Effector memory CD4-positive, alpha-beta T cell (primary cell): ENCODE measurements at regions not wholly inside any gene's neighbourhood (a gene's known extent, or its start where the extent isn't known, plus 50 kb on each side); places are given as distances from the start of the nearest gene placed in this dataset.

Experiments used
- DNase-seq, 3 donors: peaks; one replicate each; pipeline ENCODE4 v3.0.0-alpha.2; 2020
- H3K27ac ChIP-seq: 2 replicates; pipeline ENCODE4 v1.7.0; 2013; ENCODE audit warnings: mild to moderate bottlenecking, low read length, moderate library complexity; ENCODE audit not compliant: insufficient read depth, poor library complexity, severe bottlenecking
- H3K27me3 ChIP-seq: replicated peaks from 2 replicates; pipeline ENCODE4 v1.7.0; 2013; ENCODE audit warnings: mild to moderate bottlenecking, low read length; ENCODE audit not compliant: insufficient read depth, control insufficient read depth, poor library complexity, severe bottlenecking
- H3K36me3 ChIP-seq: 2 replicates; pipeline ENCODE4 v1.7.0; 2013; ENCODE audit warnings: mild to moderate bottlenecking, low read length, moderate library complexity; ENCODE audit not compliant: control insufficient read depth, insufficient read depth
- H3K4me1 ChIP-seq: 2 replicates; pipeline ENCODE4 v1.7.0; 2013; ENCODE audit warnings: low read length, mild to moderate bottlenecking; ENCODE audit not compliant: control insufficient read depth, insufficient read depth, poor library complexity, severe bottlenecking
- H3K4me3 ChIP-seq: 2 replicates; pipeline ENCODE4 v1.7.0; 2013; ENCODE audit warnings: low read length, low read depth, mild to moderate bottlenecking; ENCODE audit not compliant: insufficient read depth, poor library complexity, severe bottlenecking
- H3K9me3 ChIP-seq: 2 replicates; pipeline ENCODE4 v1.7.0; 2013; ENCODE audit warnings: mild to moderate bottlenecking, low read length, moderate library complexity; ENCODE audit not compliant: control insufficient read depth

GRCh38 chr18:47747260-47747795 lies 183.1 kb downstream of the SMAD2 start:
- no peak overlapping the region for H3K27ac ChIP-seq
- no peaks in the 10 kb centered on the region for H3K36me3 ChIP-seq
- no peak for DNase-seq
- H3K4me3 ChIP-seq, result no peak overlapping the region
- H3K4me1 ChIP-seq, result no peaks in the 10 kb centered on the region
- peaks cover 5% of the 10 kb centered on the region for H3K27me3 ChIP-seq
- H3K9me3 ChIP-seq, result no peaks in the 10 kb centered on the region

GRCh38 chr18:47746615-47747014 lies 183.8 kb downstream of the SMAD2 start:
- peaks cover 5% of the 10 kb centered on the region for H3K27me3 ChIP-seq

GRCh38 chr18:47745227-47745626 lies 185.2 kb downstream of the SMAD2 start:
- H3K4me3 ChIP-seq, result no peak overlapping the region
- no peaks in the 10 kb centered on the region for H3K36me3 ChIP-seq
- no peaks in the 10 kb centered on the region for H3K4me1 ChIP-seq
- DNase-seq, result no peak
- peaks cover 5% of the 10 kb centered on the region for H3K27me3 ChIP-seq
- no peaks in the 10 kb centered on the region for H3K9me3 ChIP-seq
- no peak overlapping the region for H3K27ac ChIP-seq

More at GRCh38 chr18:47746615-47747014, 183.8 kb downstream of the SMAD2 start:
- DNase-seq, result no peak
- H3K4me1 ChIP-seq, result no peaks in the 10 kb centered on the region
- no peaks in the 10 kb centered on the region for H3K9me3 ChIP-seq
- no peak overlapping the region for H3K27ac ChIP-seq
- no peak overlapping the region for H3K4me3 ChIP-seq
- H3K36me3 ChIP-seq, result no peaks in the 10 kb centered on the region

- Histone ChIP-seq H3K36me3 (no peaks in the 10 kb centered on the region), H3K27me3 (no peaks in the 10 kb centered on the region), H3K4me3 (no peak overlapping the region), H3K9me3 (no peaks in the 10 kb centered on the region), H3K27ac (no peak overlapping the region), H3K4me1 (no peaks in the 10 kb centered on the region)
- no peak for DNase-seq
Observed at GRCh38 chr18:47737956-47738355, 192.5 kb downstream of the SMAD2 start.

GRCh38 chr18:47737198-47737830 lies 193.1 kb downstream of the SMAD2 start:
- H3K36me3 ChIP-seq, result no peaks in the 10 kb centered on the region
- no peak for DNase-seq
- no peak overlapping the region for H3K27ac ChIP-seq

GRCh38 chr18:47736376-47737140 lies 193.9 kb downstream of the SMAD2 start:
- H3K36me3 ChIP-seq, result no peaks in the 10 kb centered on the region
- no peak overlapping the region for H3K27ac ChIP-seq
- no peak overlapping the region for H3K4me3 ChIP-seq
- H3K27me3 ChIP-seq, result no peaks in the 10 kb centered on the region
- DNase-seq, result no peak
- H3K9me3 ChIP-seq, result no peaks in the 10 kb centered on the region
- H3K4me1 ChIP-seq, result no peaks in the 10 kb centered on the region

More at GRCh38 chr18:47737198-47737830, 193.1 kb downstream of the SMAD2 start:
- H3K4me1 ChIP-seq, result no peaks in the 10 kb centered on the region
- H3K9me3 ChIP-seq, result no peaks in the 10 kb centered on the region
- no peaks in the 10 kb centered on the region for H3K27me3 ChIP-seq
- H3K4me3 ChIP-seq, result no peak overlapping the region

- H3K4me3 ChIP-seq, result no peak overlapping the region
- no peak overlapping the region for H3K27ac ChIP-seq
- no peak for DNase-seq
- H3K27me3 ChIP-seq, result no peaks in the 10 kb centered on the region
- H3K4me1 ChIP-seq, result no peaks in the 10 kb centered on the region
- no peaks in the 10 kb centered on the region for H3K9me3 ChIP-seq
- no peaks in the 10 kb centered on the region for H3K36me3 ChIP-seq
Observed at GRCh38 chr18:47735041-47735702, 195.3 kb downstream of the SMAD2 start.

GRCh38 chr18:47731276-47731675 lies 199.2 kb downstream of the SMAD2 start:
- no peaks in the 10 kb centered on the region for H3K4me1 ChIP-seq
- H3K27me3 ChIP-seq, result no peaks in the 10 kb centered on the region
- no peak overlapping the region for H3K27ac ChIP-seq
- H3K4me3 ChIP-seq, result no peak overlapping the region
- H3K9me3 ChIP-seq, result no peaks in the 10 kb centered on the region
- no peaks in the 10 kb centered on the region for H3K36me3 ChIP-seq
- DNase-seq, result no peak

- DNase-seq, result no peak
- H3K27ac ChIP-seq, result no peak overlapping the region
Observed at GRCh38 chr18:47730795-47731194, 199.7 kb downstream of the SMAD2 start.

GRCh38 chr18:47729356-47729755 lies 201.1 kb downstream of the SMAD2 start:
- Histone ChIP-seq H3K27ac (no peak overlapping the region), H3K36me3 (no peaks in the 10 kb centered on the region), H3K4me3 (no peak overlapping the region), H3K9me3 (no peaks in the 10 kb centered on the region), H3K27me3 (no peaks in the 10 kb centered on the region), H3K4me1 (no peaks in the 10 kb centered on the region)
- DNase-seq, result no peak

More at GRCh38 chr18:47730795-47731194, 199.7 kb downstream of the SMAD2 start:
- Histone ChIP-seq H3K9me3 (no peaks in the 10 kb centered on the region), H3K36me3 (no peaks in the 10 kb centered on the region), H3K4me1 (no peaks in the 10 kb centered on the region), H3K27me3 (no peaks in the 10 kb centered on the region), H3K4me3 (no peak overlapping the region)
